ENCODE measurements at regions not wholly inside any gene's neighbourhood (a gene's known extent, or its start where the extent isn't known, plus 50 kb on each side); places are given as distances from the start of the nearest gene placed in this dataset.
"Not testable (repeated sequence)": the region's sequence is repeated elsewhere in the genome, so short reads cannot be mapped to it uniquely, and the experiment has no call there.

- DNase-seq = no peak
Observed at GRCh38 chr2:15681089-15681885, 89.6 kb downstream of the DDX1 start.

GRCh38 chr2:15682354-15682753 is 90.7 kb downstream of the DDX1 start:
- DNase-seq = no peak

- DNase-seq = no peak
Observed at GRCh38 chr2:15684161-15685039, 92.7 kb downstream of the DDX1 start.

- DNase-seq = no peak
Observed at GRCh38 chr2:15685143-15685542, 93.5 kb downstream of the DDX1 start.

- DNase-seq = no peak
Observed at GRCh38 chr2:15686643-15687042, 95.0 kb downstream of the DDX1 start.

GRCh38 chr2:15687243-15687642 is 95.6 kb downstream of the DDX1 start:
- DNase-seq = no peak

GRCh38 chr2:15687720-15688119 is 96.1 kb downstream of the DDX1 start:
- no peak for DNase-seq

- DNase-seq = no peak
Observed at GRCh38 chr2:15688924-15689568, 97.4 kb downstream of the DDX1 start.

GRCh38 chr2:15689654-15690053 is 98.0 kb downstream of the DDX1 start:
- DNase-seq = no peak

GRCh38 chr2:15691586-15692310 is 100.1 kb downstream of the DDX1 start:
- no peak for DNase-seq

- DNase-seq = no peak
Observed at GRCh38 chr2:15692551-15693377, 101.1 kb downstream of the DDX1 start.

- DNase-seq = no peak
Observed at GRCh38 chr2:15693382-15693781, 101.7 kb downstream of the DDX1 start.

- DNase-seq = no peak
Observed at GRCh38 chr2:15693926-15694588, 102.4 kb downstream of the DDX1 start.

- DNase-seq = no peak
Observed at GRCh38 chr2:15694589-15694986, 102.9 kb downstream of the DDX1 start.

GRCh38 chr2:15695582-15696330 is 104.1 kb downstream of the DDX1 start:
- DNase-seq = no peak

GRCh38 chr2:15696606-15697170 is 105.0 kb downstream of the DDX1 start:
- not testable (repeated sequence) for DNase-seq

- no peak for DNase-seq
Observed at GRCh38 chr2:15700131-15700530, 108.5 kb downstream of the DDX1 start.

GRCh38 chr2:15700599-15701340 is 109.1 kb downstream of the DDX1 start:
- no peak for DNase-seq

- no peak for DNase-seq
Observed at GRCh38 chr2:15701341-15701907, 109.8 kb downstream of the DDX1 start.
